Gastroesophageal sphincter (tissue), 4 donors: ENCODE measurements at regions not wholly inside any gene's neighbourhood (a gene's known extent, or its start where the extent isn't known, plus 50 kb on each side); places are given as distances from the start of the nearest gene placed in this dataset.
A peak's percentile ranks its signal among the peaks of the same experiment; 100 is the strongest.
"Not testable (repeated sequence)": the region's sequence is repeated elsewhere in the genome, so short reads cannot be mapped to it uniquely, and the experiment has no call there.

Source experiments
- ATAC-seq: fragments of 150-250 bp; one replicate; pipeline ENCODE4 v1.9.1; 2016; ENCODE audit warnings: mild to moderate bottlenecking, moderate library complexity
- H3K27ac ChIP-seq, 4 donors: fragments of 200-600 bp; sonication (generic) in 3 of 4; 1 replicate in 3 of 4; 2 replicates in 1 of 4; pipeline ENCODE4 v1.5.1; 2016 to 2019
- H3K27me3 ChIP-seq: fragments of 200-600 bp; sonication (generic); one replicate; pipeline ENCODE4 v1.5.1; 2019
- H3K36me3 ChIP-seq, 2 donors: fragments of 200-600 bp; sonication (generic); one replicate each; pipeline ENCODE4 v1.5.1; 2019; ENCODE audit warnings: control low read depth in 1 of 2
- H3K4me1 ChIP-seq, 3 donors: fragments of 200-600 bp; sonication (generic); 1 replicate in 2 of 3; 2 replicates in 1 of 3; pipeline ENCODE4 v1.5.1; 2016 to 2019; ENCODE audit warnings: control low read depth in 2 of 3
- H3K4me3 ChIP-seq, 2 donors: fragments of 200-600 bp; sonication (generic); one replicate each; pipeline ENCODE4 v1.5.1; 2019; ENCODE audit warnings: mild to moderate bottlenecking in 1 of 2, moderate library complexity in 1 of 2
- H3K9me3 ChIP-seq, 3 donors: fragments of 200-600 bp; sonication (generic); one replicate each; pipeline ENCODE4 v1.5.1; 2017 to 2019; ENCODE audit warnings: control low read depth in 2 of 3
- EP300 ChIP-seq: sonication (generic); formaldehyde crosslinking; IDR thresholded peaks from one replicate; pipeline ENCODE4 v1.6.1; 2017; ENCODE audit warnings: antibody characterized with exemption, mild to moderate bottlenecking
- POLR2A ChIP-seq, 2 donors: fragments of 450-650 bp; IDR thresholded peaks; one replicate each; pipeline ENCODE4 v1.6.1; 2017; ENCODE audit warnings: antibody characterized with exemption in 2 of 2, mild to moderate bottlenecking in 2 of 2, moderate library complexity in 1 of 2
- POLR2AphosphoS5 ChIP-seq: sonication (generic); formaldehyde crosslinking; IDR thresholded peaks from one replicate; pipeline ENCODE4 v1.6.1; 2017; ENCODE audit warnings: antibody characterized with exemption
- WGBS, 2 donors: methylation state at CpG; one replicate each; pipeline ENCODE4 v1.1.5; 2018; ENCODE audit warnings: low coverage in 1 of 2; 5-methylcytosine and 5-hydroxymethylcytosine counted together
- TF ChIP-seq, protein P1 (sequence below), 4 experiments: fragments of 200-600 bp in 2 of 4; fragments of 450-650 bp in 2 of 4; sonication (generic) in 1 of 4; IDR thresholded peaks; one replicate each; pipeline ENCODE4 v1.5.1; 2017 to 2019; ENCODE audit warnings: antibody characterized with exemption in 4 of 4, mild to moderate bottlenecking in 2 of 4, moderate library complexity in 2 of 4

- Histone ChIP-seq H3K27ac (no peak overlapping the region), H3K4me3 (no peak overlapping the region), H3K4me1 (no peaks in the 10 kb centered on the region), H3K9me3 (peaks cover 0 to 12% (median 0%) of the 10 kb centered on the region in 3 donors), H3K36me3 (no peaks in the 10 kb centered on the region), H3K27me3 (no peaks in the 10 kb centered on the region)
- TF ChIP-seq POLR2AphosphoS5: no peak
- no peak for TF ChIP-seq EP300
- TF ChIP-seq, protein P1, sequence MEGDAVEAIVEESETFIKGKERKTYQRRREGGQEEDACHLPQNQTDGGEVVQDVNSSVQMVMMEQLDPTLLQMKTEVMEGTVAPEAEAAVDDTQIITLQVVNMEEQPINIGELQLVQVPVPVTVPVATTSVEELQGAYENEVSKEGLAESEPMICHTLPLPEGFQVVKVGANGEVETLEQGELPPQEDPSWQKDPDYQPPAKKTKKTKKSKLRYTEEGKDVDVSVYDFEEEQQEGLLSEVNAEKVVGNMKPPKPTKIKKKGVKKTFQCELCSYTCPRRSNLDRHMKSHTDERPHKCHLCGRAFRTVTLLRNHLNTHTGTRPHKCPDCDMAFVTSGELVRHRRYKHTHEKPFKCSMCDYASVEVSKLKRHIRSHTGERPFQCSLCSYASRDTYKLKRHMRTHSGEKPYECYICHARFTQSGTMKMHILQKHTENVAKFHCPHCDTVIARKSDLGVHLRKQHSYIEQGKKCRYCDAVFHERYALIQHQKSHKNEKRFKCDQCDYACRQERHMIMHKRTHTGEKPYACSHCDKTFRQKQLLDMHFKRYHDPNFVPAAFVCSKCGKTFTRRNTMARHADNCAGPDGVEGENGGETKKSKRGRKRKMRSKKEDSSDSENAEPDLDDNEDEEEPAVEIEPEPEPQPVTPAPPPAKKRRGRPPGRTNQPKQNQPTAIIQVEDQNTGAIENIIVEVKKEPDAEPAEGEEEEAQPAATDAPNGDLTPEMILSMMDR (IDR thresholded peaks at IDR 0.05): no peak
- TF ChIP-seq POLR2A (IDR thresholded peaks at IDR 0.05): no peak
- 80 to 100% methylated on average over 2 to 3 of the region's 6 CpGs for WGBS, 2 donors
- ATAC-seq: no peak
Observed at GRCh38 chr20:48139262-48140041, 354.2 kb upstream of the SULF2 start.

DNA sequence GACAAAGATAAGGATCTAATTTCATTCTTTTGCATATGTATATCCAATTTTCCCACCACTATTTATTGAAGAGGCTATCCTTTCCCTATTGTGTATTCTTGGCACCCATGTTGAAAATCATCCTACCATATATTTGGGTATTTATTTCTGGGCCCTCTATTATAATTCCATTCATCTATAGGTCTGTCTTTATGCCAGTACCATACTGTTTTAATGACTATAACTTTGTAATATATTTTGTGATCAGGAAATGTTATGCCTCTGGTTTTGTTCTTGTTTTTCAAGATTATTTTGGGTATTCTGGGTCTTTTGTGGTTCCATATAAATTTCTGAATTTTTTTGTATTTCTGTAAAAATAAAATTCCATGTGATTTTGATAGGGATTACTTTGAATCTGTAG, 347.6 kb upstream of the SULF2 start:
- Histone ChIP-seq H3K4me1 (peaks cover 0 to 27% (median 0%) of the 10 kb centered on the region in 3 donors), H3K27ac (no peak overlapping the region), H3K9me3 (peaks cover 0 to 14% (median 0%) of the 10 kb centered on the region in 3 donors), H3K4me3 (no peak overlapping the region), H3K27me3 (no peaks in the 10 kb centered on the region), H3K36me3 (no peaks in the 10 kb centered on the region)
- no peak for ATAC-seq
- TF ChIP-seq POLR2A (IDR thresholded peaks at IDR 0.05) (no peak), POLR2AphosphoS5 (no peak), EP300 (no peak)
- TF ChIP-seq, protein P1 (IDR thresholded peaks at IDR 0.05): no peak

DNA sequence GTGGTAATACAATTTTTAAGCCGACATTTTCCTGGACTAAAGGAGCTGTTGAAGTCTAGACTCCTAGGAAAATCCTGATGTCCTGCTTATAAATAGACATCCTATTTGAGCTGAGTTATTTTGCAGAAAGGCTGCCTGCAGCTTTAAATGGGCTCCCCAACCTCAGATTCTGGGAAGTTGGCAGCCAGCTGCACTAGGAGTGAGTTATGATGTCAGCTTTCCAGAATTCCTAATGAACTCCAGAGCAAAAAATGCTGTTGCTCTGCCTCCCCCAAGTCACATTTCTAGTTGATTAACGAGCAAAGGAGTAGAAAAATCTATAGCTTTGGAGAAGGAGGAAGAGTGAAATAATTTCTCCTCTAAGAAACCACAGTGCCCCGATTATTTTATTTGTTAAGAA, 346.3 kb upstream of the SULF2 start:
- no peak overlapping the region for H3K27ac ChIP-seq

DNA sequence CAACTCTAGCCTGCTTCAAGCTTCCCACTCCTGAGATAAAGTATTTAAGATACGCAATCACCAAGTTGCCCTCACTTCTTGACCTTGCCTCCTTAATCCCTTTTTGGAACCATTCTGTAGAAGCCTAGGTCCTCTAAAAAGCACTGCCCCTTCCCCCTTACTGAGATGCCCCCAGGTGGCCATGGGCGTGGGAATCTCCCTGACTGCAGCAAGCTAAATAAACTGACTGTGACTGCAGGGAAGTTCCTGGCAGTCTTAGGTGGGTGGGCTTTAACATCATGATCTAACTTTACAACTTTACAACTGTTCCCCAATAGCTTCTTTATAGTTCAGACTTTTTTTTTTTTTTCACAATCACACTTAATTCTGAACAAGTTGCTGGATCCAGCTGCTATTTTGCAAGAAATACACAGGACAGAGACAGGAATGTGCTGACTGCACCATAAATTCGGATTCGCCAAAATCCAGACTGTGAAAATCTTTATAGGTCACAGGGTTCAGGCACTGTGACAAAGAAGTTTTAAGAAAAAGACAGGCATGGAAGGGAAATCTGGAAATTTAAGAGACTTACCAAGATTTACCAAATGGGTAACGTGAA, 344.2 kb upstream of the SULF2 start:
- no peak for TF ChIP-seq POLR2A (IDR thresholded peaks at IDR 0.05)
- no peak for TF ChIP-seq POLR2AphosphoS5
- TF ChIP-seq, protein P1 (IDR thresholded peaks at IDR 0.05): no peak
- no peak for TF ChIP-seq EP300
- peaks cover 0 to 32% (median 0%) of the 10 kb centered on the region in 3 donors for H3K4me1 ChIP-seq
- H3K4me3 ChIP-seq: no peak overlapping the region
- ATAC-seq: no peak
- 43 to 59% methylated on average over 3 of the region's 5 CpGs for WGBS, 2 donors
- H3K27me3 ChIP-seq: no peaks in the 10 kb centered on the region
- no peak overlapping the region for H3K27ac ChIP-seq
- no peaks in the 10 kb centered on the region for H3K36me3 ChIP-seq
- peaks cover 0 to 14% (median 0%) of the 10 kb centered on the region in 3 donors for H3K9me3 ChIP-seq

More for the DNA sequence above, 346.3 kb upstream of the SULF2 start:
- Histone ChIP-seq H3K9me3 (peaks cover 0 to 14% (median 0%) of the 10 kb centered on the region in 3 donors), H3K36me3 (no peaks in the 10 kb centered on the region), H3K4me3 (no peak overlapping the region), H3K4me1 (peaks cover 0 to 32% (median 0%) of the 10 kb centered on the region in 3 donors), H3K27me3 (no peaks in the 10 kb centered on the region)
- 6 to 11% methylated on average over 2 to 3 of the region's 3 CpGs for WGBS, 2 donors
- ATAC-seq: no peak
- TF ChIP-seq, protein P1 (IDR thresholded peaks at IDR 0.05): no peak
- TF ChIP-seq POLR2AphosphoS5 (peak; percentile 37), POLR2A (IDR thresholded peaks at IDR 0.05) (no peak)

- H3K9me3 ChIP-seq: peaks cover 0 to 13% (median 0%) of the 10 kb centered on the region in 3 donors
- no peak for TF ChIP-seq POLR2AphosphoS5
- no peak for TF ChIP-seq EP300
- TF ChIP-seq POLR2A (IDR thresholded peaks at IDR 0.05): no peak
- TF ChIP-seq, protein P1 (IDR thresholded peaks at IDR 0.05): no peak
- H3K36me3 ChIP-seq: no peaks in the 10 kb centered on the region
- ATAC-seq: no peak
- WGBS, 2 donors: 67 to 73% methylated on average over 3 of the region's 3 CpGs
- peaks cover 0 to 32% (median 0%) of the 10 kb centered on the region in 3 donors for H3K4me1 ChIP-seq
- no peaks in the 10 kb centered on the region for H3K27me3 ChIP-seq
- H3K27ac ChIP-seq: peak overlapping the region in 2 of 4 donors; percentile 22 to 30
- H3K4me3 ChIP-seq: no peak overlapping the region
Observed at GRCh38 chr20:48128436-48128835, 343.2 kb upstream of the SULF2 start.

DNA sequence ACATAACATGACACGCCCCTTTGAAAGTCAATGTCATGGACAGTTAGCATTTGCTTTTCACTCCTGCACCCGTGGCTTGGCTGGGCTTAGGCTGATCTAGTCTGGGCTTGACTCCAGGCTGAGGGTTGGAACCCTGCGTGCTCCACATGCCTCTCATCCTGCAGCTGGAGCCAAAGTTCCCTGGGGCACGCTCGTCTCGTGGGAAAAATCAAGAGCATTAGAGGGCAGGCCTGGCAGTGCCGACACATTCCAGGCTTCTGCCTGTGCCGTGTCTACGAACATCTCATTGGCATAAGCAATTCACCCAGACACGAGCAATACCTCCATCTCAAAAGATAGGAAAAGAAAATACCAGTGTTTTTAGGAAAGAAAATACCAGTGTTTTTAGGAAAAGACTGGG, 342.7 kb upstream of the SULF2 start:
- H3K9me3 ChIP-seq, ATAC-seq, H3K4me3 ChIP-seq, H3K36me3 ChIP-seq, H3K27me3 ChIP-seq: not testable (repeated sequence)
- Histone ChIP-seq H3K4me1 (peaks cover 0 to 32% (median 0%) of the 10 kb centered on the region in 3 donors), H3K27ac (peak overlapping the region in 2 of 4 donors; percentile 22 to 30)
- 24% methylated on average over 6 of the region's 10 CpGs; no CpG with 5 or more reads in 1 of the 2 donors for WGBS, 2 donors

DNA sequence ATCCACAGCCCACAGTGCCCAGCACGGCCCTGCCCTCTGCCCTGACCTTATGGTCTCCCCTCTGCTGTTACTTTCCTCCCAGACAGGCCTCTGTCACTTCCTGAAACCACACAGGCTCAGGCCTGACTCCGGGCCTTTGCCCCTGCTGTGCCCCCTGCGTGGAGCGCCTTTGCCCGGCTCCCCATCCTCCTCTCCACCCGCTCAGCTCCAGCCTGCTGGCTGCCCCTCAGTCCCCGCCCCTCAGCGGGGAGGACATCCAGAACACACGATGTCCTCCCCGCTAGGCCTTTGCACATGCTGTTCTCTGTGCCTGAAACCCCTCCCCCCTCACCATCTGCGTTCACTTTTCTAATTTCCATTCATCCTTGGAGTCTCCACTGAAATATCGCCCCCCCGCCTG, 341.9 kb upstream of the SULF2 start:
- H3K4me1 ChIP-seq: peaks cover 0 to 32% (median 0%) of the 10 kb centered on the region in 3 donors
- H3K4me3 ChIP-seq, H3K27me3 ChIP-seq, H3K9me3 ChIP-seq, ATAC-seq, H3K36me3 ChIP-seq, H3K27ac ChIP-seq: not testable (repeated sequence)
- 70 to 88% methylated on average over 2 to 8 of the region's 13 CpGs for WGBS, 2 donors
